GM12873 (cell line): ENCODE measurements at regions not wholly inside any gene's neighbourhood (a gene's known extent, or its start where the extent isn't known, plus 50 kb on each side); places are given as distances from the start of the nearest gene placed in this dataset.

Source experiments
- TF ChIP-seq, protein P1 (sequence below): IDR thresholded peaks from 2 replicates; pipeline ENCODE4 v1.5.1; 2012; ENCODE audit warnings: low read depth, mild to moderate bottlenecking, moderate library complexity, low read length, control low read depth; ENCODE audit not compliant: insufficient read depth; ENCODE audit errors: missing control alignments

DNA sequence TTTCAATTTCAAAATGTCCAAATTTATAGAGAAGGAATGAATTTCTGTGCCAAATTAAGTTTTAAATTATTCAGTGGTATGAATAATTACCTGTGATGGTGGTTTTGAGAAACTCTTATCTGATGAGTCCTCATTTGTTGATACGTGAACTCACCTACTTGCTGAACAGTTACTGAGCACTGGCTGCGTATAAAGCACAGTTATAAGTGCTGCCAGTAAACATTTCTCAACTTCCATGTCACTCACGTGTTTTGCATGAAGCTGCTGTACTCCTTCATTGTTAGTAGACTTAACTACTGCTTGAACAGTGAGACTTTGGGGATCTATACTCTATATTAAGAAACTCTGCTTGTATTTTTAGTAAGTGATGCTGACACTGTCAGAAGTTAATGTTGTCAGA, 269.1 kb upstream of the FZD8 start:
- TF ChIP-seq, protein P1, sequence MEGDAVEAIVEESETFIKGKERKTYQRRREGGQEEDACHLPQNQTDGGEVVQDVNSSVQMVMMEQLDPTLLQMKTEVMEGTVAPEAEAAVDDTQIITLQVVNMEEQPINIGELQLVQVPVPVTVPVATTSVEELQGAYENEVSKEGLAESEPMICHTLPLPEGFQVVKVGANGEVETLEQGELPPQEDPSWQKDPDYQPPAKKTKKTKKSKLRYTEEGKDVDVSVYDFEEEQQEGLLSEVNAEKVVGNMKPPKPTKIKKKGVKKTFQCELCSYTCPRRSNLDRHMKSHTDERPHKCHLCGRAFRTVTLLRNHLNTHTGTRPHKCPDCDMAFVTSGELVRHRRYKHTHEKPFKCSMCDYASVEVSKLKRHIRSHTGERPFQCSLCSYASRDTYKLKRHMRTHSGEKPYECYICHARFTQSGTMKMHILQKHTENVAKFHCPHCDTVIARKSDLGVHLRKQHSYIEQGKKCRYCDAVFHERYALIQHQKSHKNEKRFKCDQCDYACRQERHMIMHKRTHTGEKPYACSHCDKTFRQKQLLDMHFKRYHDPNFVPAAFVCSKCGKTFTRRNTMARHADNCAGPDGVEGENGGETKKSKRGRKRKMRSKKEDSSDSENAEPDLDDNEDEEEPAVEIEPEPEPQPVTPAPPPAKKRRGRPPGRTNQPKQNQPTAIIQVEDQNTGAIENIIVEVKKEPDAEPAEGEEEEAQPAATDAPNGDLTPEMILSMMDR: no peak

DNA sequence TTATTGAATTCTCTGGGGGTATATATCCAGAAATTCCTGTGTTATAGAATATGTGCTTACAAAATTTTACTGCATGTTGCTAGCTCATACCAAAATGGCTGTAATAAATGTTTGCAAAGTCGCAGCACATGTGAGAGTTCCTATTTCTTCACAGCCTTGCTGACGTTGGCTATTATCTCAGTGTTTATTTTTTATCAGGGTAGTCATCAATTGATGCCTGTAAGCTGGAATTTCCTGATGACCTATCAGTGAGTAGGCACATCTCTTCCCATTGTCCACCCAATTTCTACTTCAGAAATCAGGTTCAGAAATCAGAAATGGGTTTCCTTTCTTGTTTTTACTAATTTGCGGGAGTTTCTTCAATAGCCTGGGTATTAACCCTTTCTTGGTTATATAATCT, 268.1 kb upstream of the FZD8 start:
- TF ChIP-seq, protein P1: no peak

DNA sequence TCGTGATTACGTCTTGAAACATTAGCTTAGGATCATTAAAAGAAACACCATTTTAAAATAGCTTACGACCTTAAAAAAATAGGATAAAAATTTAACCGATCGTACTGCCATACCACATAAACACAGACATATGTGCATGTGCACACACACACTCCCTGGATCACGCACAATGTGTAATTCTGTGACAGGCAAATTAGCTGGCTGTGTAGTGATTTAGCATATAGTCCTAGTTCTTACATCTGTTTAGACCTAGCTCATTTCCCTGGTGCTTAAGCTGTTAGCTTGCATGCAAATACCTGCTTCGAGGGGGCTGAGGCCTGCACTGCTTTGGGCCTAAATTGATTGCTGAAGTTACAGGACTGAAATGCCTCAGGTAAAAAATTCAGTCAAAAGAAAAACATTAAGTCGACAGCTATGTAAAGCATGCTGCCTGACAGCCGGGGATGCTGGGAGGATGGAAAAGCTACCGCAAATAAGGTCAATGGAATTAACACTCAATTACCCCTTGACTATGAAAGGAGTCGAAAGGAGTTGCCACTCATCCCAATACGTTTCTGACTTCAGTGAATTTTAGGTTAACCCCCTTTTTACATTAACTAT, 267.1 kb upstream of the FZD8 start:
- TF ChIP-seq, protein P1: no peak

DNA sequence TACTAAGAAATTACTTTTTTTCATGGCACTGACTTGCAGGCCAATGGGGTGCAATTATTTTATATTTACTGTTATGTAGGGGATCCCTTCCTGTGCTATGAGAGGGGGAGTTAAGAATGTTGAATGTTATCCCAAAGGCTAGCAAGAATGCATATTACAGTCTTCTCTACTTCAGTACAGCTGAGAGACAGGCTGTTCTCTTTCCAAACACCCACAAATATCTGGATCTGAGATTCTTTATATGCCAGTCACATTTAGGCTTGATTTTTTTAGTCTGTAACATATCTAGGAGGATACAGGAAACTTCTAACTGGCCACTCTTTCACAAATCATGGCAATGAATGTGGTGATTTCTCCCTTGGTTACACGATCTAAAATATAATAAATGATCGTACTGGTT, 266.4 kb upstream of the FZD8 start:
- TF ChIP-seq, protein P1: no peak

DNA sequence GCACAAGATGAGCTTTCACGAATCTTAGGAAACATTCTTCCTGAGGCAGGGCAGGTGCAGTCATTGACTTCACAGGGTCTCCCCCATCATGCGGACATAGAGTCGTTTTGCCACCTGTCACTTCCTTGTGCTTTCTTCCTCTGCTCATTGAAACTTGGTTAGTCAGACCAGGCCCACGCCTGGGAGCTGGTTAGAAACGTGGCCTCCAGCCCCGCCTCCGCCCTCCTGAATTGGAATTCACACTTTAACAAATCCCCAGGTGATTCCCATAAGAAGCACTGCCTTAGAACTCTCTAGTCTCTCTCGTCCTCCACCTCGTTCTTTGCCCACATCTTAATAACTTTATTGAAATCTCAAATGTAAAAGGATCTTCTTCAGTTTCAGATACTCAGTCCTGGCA, 265.5 kb upstream of the FZD8 start:
- TF ChIP-seq, protein P1: no peak

DNA sequence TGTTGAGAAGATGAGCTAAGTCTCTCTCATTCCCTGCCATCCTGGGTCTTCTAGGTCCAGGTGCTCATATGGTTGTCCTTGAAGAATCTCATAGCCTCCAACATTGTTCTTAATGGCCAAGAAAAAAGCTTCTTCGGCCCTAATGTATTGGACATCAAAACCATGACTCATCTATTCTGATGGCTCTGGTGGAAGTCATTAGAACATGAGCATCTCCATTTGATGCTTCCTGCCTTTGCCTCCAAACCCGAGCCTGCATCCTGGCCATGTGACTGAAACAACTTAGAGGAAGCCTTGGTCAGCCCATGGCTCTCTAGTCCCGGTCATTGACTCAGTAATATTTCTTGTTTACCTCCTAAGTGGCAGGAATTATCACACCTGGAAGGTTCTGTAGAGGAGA, 264.1 kb upstream of the FZD8 start:
- TF ChIP-seq, protein P1: no peak

DNA sequence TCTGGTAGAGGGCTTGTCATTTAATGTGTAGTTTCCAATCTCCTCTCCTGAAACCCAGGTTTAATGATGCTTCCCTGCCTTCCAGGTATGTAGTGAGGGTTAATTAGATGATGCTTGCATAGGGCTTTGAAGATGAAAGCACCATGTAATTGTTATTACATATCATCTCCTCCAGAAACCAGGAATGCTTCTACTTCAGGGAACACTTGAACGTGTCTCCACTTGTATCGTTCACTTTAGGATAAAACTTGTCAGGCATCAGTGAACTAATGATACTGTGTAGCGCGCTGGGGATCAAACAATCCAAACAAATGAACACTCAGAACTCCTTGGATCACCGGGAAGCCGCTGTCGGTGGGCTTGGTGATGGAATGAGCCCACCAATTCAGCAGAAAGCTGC, 260.9 kb upstream of the FZD8 start:
- TF ChIP-seq, protein P1: no peak
